ENCODE measurements at regions not wholly inside any gene's neighbourhood (a gene's known extent, or its start where the extent isn't known, plus 50 kb on each side); places are given as distances from the start of the nearest gene placed in this dataset.

- H3K9me3 Mint-ChIP-seq = no peaks in the 10 kb centered on the region
- DNase-seq (ENCODE audit: extremely low spot score, unreplicated experiment) = no peak
- no peaks in the 10 kb centered on the region for H3K4me1 Mint-ChIP-seq (ENCODE audit: unreplicated experiment)
- TF ChIP-seq, protein P1, sequence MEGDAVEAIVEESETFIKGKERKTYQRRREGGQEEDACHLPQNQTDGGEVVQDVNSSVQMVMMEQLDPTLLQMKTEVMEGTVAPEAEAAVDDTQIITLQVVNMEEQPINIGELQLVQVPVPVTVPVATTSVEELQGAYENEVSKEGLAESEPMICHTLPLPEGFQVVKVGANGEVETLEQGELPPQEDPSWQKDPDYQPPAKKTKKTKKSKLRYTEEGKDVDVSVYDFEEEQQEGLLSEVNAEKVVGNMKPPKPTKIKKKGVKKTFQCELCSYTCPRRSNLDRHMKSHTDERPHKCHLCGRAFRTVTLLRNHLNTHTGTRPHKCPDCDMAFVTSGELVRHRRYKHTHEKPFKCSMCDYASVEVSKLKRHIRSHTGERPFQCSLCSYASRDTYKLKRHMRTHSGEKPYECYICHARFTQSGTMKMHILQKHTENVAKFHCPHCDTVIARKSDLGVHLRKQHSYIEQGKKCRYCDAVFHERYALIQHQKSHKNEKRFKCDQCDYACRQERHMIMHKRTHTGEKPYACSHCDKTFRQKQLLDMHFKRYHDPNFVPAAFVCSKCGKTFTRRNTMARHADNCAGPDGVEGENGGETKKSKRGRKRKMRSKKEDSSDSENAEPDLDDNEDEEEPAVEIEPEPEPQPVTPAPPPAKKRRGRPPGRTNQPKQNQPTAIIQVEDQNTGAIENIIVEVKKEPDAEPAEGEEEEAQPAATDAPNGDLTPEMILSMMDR (conservative IDR thresholded peaks at IDR 0.05) = no peak
- H3K27ac Mint-ChIP-seq = no peak overlapping the region
- H3K4me3 Mint-ChIP-seq = no peak overlapping the region
- no peaks in the 10 kb centered on the region for H3K36me3 Mint-ChIP-seq
- H3K27me3 Mint-ChIP-seq = no peaks in the 10 kb centered on the region
These were observed 75.2 kb downstream of the ACTBL2 start for GRCh38 chr5:57407391-57407790.

DNA sequence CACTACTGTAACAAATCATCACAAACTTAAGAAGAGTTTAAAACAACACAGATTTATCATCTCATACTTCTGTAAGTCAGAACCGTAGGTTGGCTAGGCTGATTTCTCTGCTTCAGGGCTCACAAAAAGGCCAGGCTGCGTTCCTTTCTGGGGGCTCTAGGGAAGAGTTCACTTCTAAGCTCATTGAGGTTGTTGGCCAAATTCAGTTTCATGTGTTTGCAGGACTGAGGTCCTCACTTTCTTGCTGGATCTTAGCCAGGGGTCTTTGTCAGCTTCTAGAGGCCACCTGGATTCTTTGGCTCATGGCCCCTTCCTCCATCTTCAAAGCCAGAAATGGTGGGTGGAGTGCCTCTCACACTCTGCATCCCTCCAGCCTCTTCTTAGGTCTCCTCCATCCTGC, 76.0 kb downstream of the ACTBL2 start:
- no peaks in the 10 kb centered on the region for H3K9me3 Mint-ChIP-seq
- no peaks in the 10 kb centered on the region for H3K27me3 Mint-ChIP-seq
- no peaks in the 10 kb centered on the region for H3K4me1 Mint-ChIP-seq (ENCODE audit: unreplicated experiment)
- no peaks in the 10 kb centered on the region for H3K36me3 Mint-ChIP-seq
- no peak overlapping the region for H3K27ac Mint-ChIP-seq
- DNase-seq (ENCODE audit: extremely low spot score, unreplicated experiment) = no peak
- no peak overlapping the region for H3K4me3 Mint-ChIP-seq
- TF ChIP-seq, protein P1 (conservative IDR thresholded peaks at IDR 0.05) = no peak

GRCh38 chr5:57405984-57406383, 76.6 kb downstream of the ACTBL2 start:
- TF ChIP-seq, protein P1 (conservative IDR thresholded peaks at IDR 0.05) = no peak
- no peak overlapping the region for H3K4me3 Mint-ChIP-seq
- H3K27me3 Mint-ChIP-seq = no peaks in the 10 kb centered on the region
- H3K36me3 Mint-ChIP-seq = no peaks in the 10 kb centered on the region
- DNase-seq (ENCODE audit: extremely low spot score, unreplicated experiment) = no peak
- no peak overlapping the region for H3K27ac Mint-ChIP-seq
- H3K9me3 Mint-ChIP-seq = no peaks in the 10 kb centered on the region
- no peaks in the 10 kb centered on the region for H3K4me1 Mint-ChIP-seq (ENCODE audit: unreplicated experiment)

- Mint-ChIP-seq H3K9me3 (peaks cover 4% of the 10 kb centered on the region), H3K27ac (no peak overlapping the region), H3K36me3 (no peaks in the 10 kb centered on the region), H3K4me1 (ENCODE audit: unreplicated experiment) (no peaks in the 10 kb centered on the region), H3K4me3 (no peak overlapping the region), H3K27me3 (no peaks in the 10 kb centered on the region)
- TF ChIP-seq, protein P1 (conservative IDR thresholded peaks at IDR 0.05) = no peak
- DNase-seq (ENCODE audit: extremely low spot score, unreplicated experiment) = no peak
These were observed 79.8 kb downstream of the ACTBL2 start for GRCh38 chr5:57402761-57403160.

DNA sequence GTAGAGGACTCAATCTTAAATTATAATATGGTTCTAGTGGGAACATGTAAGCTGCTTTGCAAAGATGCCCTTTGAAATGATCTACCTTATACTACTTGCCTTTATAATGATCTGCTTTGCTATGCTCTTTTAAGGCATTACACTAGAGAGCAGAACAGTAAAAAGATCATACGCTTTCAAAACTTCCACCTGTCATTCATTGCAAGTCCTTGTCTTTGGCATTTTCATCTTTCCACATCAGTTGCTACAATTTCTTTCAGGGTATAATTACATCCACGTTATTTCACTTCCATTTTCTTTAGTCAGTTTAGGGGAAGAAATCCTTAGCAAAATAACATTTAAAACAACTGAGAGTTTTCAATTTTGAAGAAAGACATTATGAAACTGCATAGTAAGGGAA, 80.3 kb downstream of the ACTBL2 start:
- no peak overlapping the region for H3K27ac Mint-ChIP-seq
- no peaks in the 10 kb centered on the region for H3K27me3 Mint-ChIP-seq
- no peak overlapping the region for H3K4me3 Mint-ChIP-seq
- no peaks in the 10 kb centered on the region for H3K4me1 Mint-ChIP-seq (ENCODE audit: unreplicated experiment)
- no peak for DNase-seq (ENCODE audit: extremely low spot score, unreplicated experiment)
- H3K36me3 Mint-ChIP-seq = no peaks in the 10 kb centered on the region
- TF ChIP-seq, protein P1 (conservative IDR thresholded peaks at IDR 0.05) = no peak
- peaks cover 4% of the 10 kb centered on the region for H3K9me3 Mint-ChIP-seq

Data from type B pancreatic cell (in vitro differentiated cells).